HEK293 (cell line): ENCODE measurements at regions not wholly inside any gene's neighbourhood (a gene's known extent, or its start where the extent isn't known, plus 50 kb on each side); places are given as distances from the start of the nearest gene placed in this dataset.

ENCODE experiments used
- CTCF ChIA-PET: fragments of 350-600 bp; formaldehyde crosslinking; extraction: SDS; loops from one replicate; lab custom pipeline; 2021; ENCODE audit warnings: antibody characterized with exemption; lab: Yijun Ruan, JAX
- POLR2A ChIA-PET: fragments of 300-600 bp; formaldehyde crosslinking; extraction: SDS; loops from one replicate; lab custom pipeline; 2020; ENCODE audit warnings: antibody characterized with exemption, inconsistent platforms; lab: Yijun Ruan, JAX
- H3K27ac ChIP-seq: fragments of 200-500 bp; sonication (Bioruptor generic); 2 replicates; pipeline ENCODE4 v1.5.1; 2014; ENCODE audit warnings: low read depth, low read length, control low read depth, inconsistent platforms; ENCODE audit errors: extremely low read depth
- H3K36me3 ChIP-seq, 2 experiments: fragments of 200-500 bp in 1 of 2; sonication (Bioruptor generic) in 1 of 2; 1 replicate in 1 of 2; 2 replicates in 1 of 2; pipeline ENCODE4 v1.5.1; 2014 to 2017; ENCODE audit warnings: inconsistent platforms in 2 of 2, low read length in 2 of 2; ENCODE audit not compliant: control insufficient read depth in 2 of 2, insufficient read depth in 1 of 2
- H3K4me1 ChIP-seq: fragments of 200-500 bp; sonication (Bioruptor generic); 2 replicates; pipeline ENCODE4 v1.5.1; 2014; ENCODE audit warnings: mild to moderate bottlenecking, low read length, inconsistent platforms; ENCODE audit not compliant: control insufficient read depth, insufficient read depth
- H3K4me3 ChIP-seq: 2 replicates; pipeline ENCODE4 v1.5.1; 2011; ENCODE audit warnings: low read depth, mild to moderate bottlenecking, control low read depth, low read length, moderate library complexity
- H3K9me3 ChIP-seq: fragments of 200-500 bp; sonication (Bioruptor generic); 2 replicates; pipeline ENCODE4 v1.5.1; 2014; ENCODE audit warnings: low read depth, low read length, inconsistent platforms; ENCODE audit not compliant: control insufficient read depth, insufficient read depth
- ATF2 ChIP-seq: fragments of 450-650 bp; formaldehyde crosslinking; IDR thresholded peaks from 2 replicates; pipeline ENCODE4 v1.5.1; 2016; ENCODE audit warnings: missing biosample characterization, missing genetic modification characterization, low read depth
- GLIS2 ChIP-seq: fragments of 450-650 bp; formaldehyde crosslinking; IDR thresholded peaks from 2 replicates; pipeline ENCODE4 v1.5.1; 2016; ENCODE audit warnings: missing biosample characterization, missing genetic modification characterization
- KLF17 ChIP-seq: fragments of 450-650 bp; formaldehyde crosslinking; IDR thresholded peaks from 2 replicates; pipeline ENCODE4 v1.5.1; 2016; ENCODE audit warnings: missing biosample characterization, missing genetic modification characterization
- MEIS1 ChIP-seq: sonication (generic); formaldehyde crosslinking; IDR thresholded peaks from 2 replicates; pipeline ENCODE4 v1.8.1; 2022; ENCODE audit warnings: missing genetic modification reagents, mild to moderate bottlenecking, borderline replicate concordance
- PRDM4 ChIP-seq: fragments of 450-650 bp; formaldehyde crosslinking; IDR thresholded peaks from 2 replicates; pipeline ENCODE4 v1.5.1; 2017; ENCODE audit warnings: missing biosample characterization, missing genetic modification characterization
- ZBTB1 ChIP-seq: fragments of 450-650 bp; formaldehyde crosslinking; IDR thresholded peaks from 2 replicates; pipeline ENCODE4 v1.5.1; 2016; ENCODE audit warnings: missing biosample characterization, missing genetic modification characterization
- ZBTB17 ChIP-seq: fragments of 450-650 bp; formaldehyde crosslinking; IDR thresholded peaks from 2 replicates; pipeline ENCODE4 v1.5.1; 2016; ENCODE audit warnings: missing biosample characterization, missing genetic modification characterization
- ZBTB20 ChIP-seq: fragments of 450-650 bp; formaldehyde crosslinking; IDR thresholded peaks from 2 replicates; pipeline ENCODE4 v1.5.1; 2016; ENCODE audit warnings: missing biosample characterization, missing genetic modification characterization
- ZBTB26 ChIP-seq: fragments of 450-650 bp; formaldehyde crosslinking; optimal IDR thresholded peaks from 2 replicates; pipeline ENCODE3; 2016; ENCODE audit warnings: missing biosample characterization, mild to moderate bottlenecking, missing genetic modification characterization
- ZBTB7A ChIP-seq: fragments of 450-650 bp; formaldehyde crosslinking; IDR thresholded peaks from 2 replicates; pipeline ENCODE4 v1.5.1; 2016; ENCODE audit warnings: low read depth, missing biosample characterization, missing genetic modification characterization
- ZNF132 ChIP-seq: fragments of 450-650 bp; formaldehyde crosslinking; IDR thresholded peaks from 2 replicates; pipeline ENCODE4 v1.5.1; 2017; ENCODE audit warnings: missing biosample characterization, missing genetic modification characterization, borderline replicate concordance
- ZNF133 ChIP-seq: fragments of 450-650 bp; formaldehyde crosslinking; IDR thresholded peaks from 2 replicates; pipeline ENCODE4 v1.5.1; 2016; ENCODE audit warnings: missing biosample characterization, missing genetic modification characterization
- ZNF148 ChIP-seq: fragments of 450-650 bp; formaldehyde crosslinking; IDR thresholded peaks from 2 replicates; pipeline ENCODE4 v1.5.0; 2017; ENCODE audit warnings: missing biosample characterization, missing genetic modification characterization, borderline replicate concordance
- ZNF24 ChIP-seq: fragments of 450-650 bp; formaldehyde crosslinking; IDR thresholded peaks from 2 replicates; pipeline ENCODE4 v1.5.1; 2016; ENCODE audit warnings: missing biosample characterization, missing genetic modification characterization
- ZNF391 ChIP-seq: fragments of 450-650 bp; formaldehyde crosslinking; IDR thresholded peaks from 2 replicates; pipeline ENCODE4 v1.5.1; 2016; ENCODE audit warnings: low read depth, missing biosample characterization, missing genetic modification characterization, borderline replicate concordance
- ZNF580 ChIP-seq: fragments of 450-650 bp; formaldehyde crosslinking; IDR thresholded peaks from 2 replicates; pipeline ENCODE4 v1.5.1; 2016; ENCODE audit warnings: missing biosample characterization, missing genetic modification characterization
- ZNF596 ChIP-seq: fragments of 450-650 bp; IDR thresholded peaks from 2 replicates; pipeline ENCODE4 v1.5.0; 2018; ENCODE audit warnings: missing biosample characterization, mild to moderate bottlenecking, missing genetic modification characterization, moderate library complexity
- ZNF692 ChIP-seq: fragments of 450-650 bp; formaldehyde crosslinking; IDR thresholded peaks from 2 replicates; pipeline ENCODE4 v1.5.1; 2016; ENCODE audit warnings: missing biosample characterization, missing genetic modification characterization
- ZNF792 ChIP-seq: fragments of 450-650 bp; formaldehyde crosslinking; IDR thresholded peaks from 2 replicates; pipeline ENCODE4 v1.5.1; 2016; ENCODE audit warnings: missing biosample characterization, missing genetic modification characterization
- ZSCAN18 ChIP-seq: fragments of 450-650 bp; formaldehyde crosslinking; IDR thresholded peaks from 2 replicates; pipeline ENCODE4 v1.5.1; 2016; ENCODE audit warnings: missing biosample characterization, missing genetic modification characterization
- ZSCAN30 ChIP-seq: fragments of 450-650 bp; IDR thresholded peaks from 2 replicates; pipeline ENCODE4 v1.5.1; 2018; ENCODE audit warnings: missing biosample characterization, mild to moderate bottlenecking, missing genetic modification characterization, moderate library complexity

GRCh38 chr9:38257626-38258215, 134.8 kb upstream of the ALDH1B1 start:
- TF ChIP-seq PRDM4 (tag by site-specific recombination) = no peak
- no peak for TF ChIP-seq ATF2
- TF ChIP-seq ZNF580 (tag by site-specific recombination) = no peak
- no peak for TF ChIP-seq ZNF792 (tag by site-specific recombination)
- no peak for TF ChIP-seq ZNF692 (tag by site-specific recombination)
- no peak for TF ChIP-seq ZNF24 (tag by site-specific recombination)
- no peak for TF ChIP-seq ZNF133 (tag by site-specific recombination)
- no peak for TF ChIP-seq ZSCAN30 (tag by site-specific recombination)
- TF ChIP-seq ZBTB1 = no peak
- TF ChIP-seq ZNF391 (tag by site-specific recombination) = no peak
- TF ChIP-seq ZBTB20 (tag by site-specific recombination) = no peak
- no peak for TF ChIP-seq ZSCAN18 (tag by site-specific recombination)
- no peak for TF ChIP-seq MEIS1 (CRISPR knock-in tag)
- no peak for TF ChIP-seq ZBTB17 (tag by site-specific recombination)
- no peak for TF ChIP-seq GLIS2 (tag by site-specific recombination)
- H3K27ac ChIP-seq = no peak overlapping the region
- ChIA-PET POLR2A (no interaction called here), CTCF (interaction anchor here (0.7 to 3.7 kb wide), 4 partner anchors 11 to 344 kb away, joined by 3 to 15 read pairs (median 6); no protein-coding TSS in a partner anchor)
- H3K4me1 ChIP-seq = no peaks in the 10 kb centered on the region
- no peaks in the 10 kb centered on the region for H3K9me3 ChIP-seq
- no peaks in the 10 kb centered on the region for H3K36me3 ChIP-seq
- H3K4me3 ChIP-seq = no peak overlapping the region

GRCh38 chr9:38256461-38256860, 136.0 kb upstream of the ALDH1B1 start:
- ChIA-PET POLR2A (no interaction called here), CTCF (interaction anchor here (3.7 kb wide), 1 partner anchor 96 kb away, joined by 15 read pairs; no protein-coding TSS in a partner anchor)
- Histone ChIP-seq H3K4me3 (no peak overlapping the region), H3K9me3 (no peaks in the 10 kb centered on the region), H3K4me1 (no peaks in the 10 kb centered on the region), H3K27ac (no peak overlapping the region), H3K36me3 (no peaks in the 10 kb centered on the region)
- TF ChIP-seq ZNF596 (tag by site-specific recombination) = no peak
- no peak for TF ChIP-seq ZBTB7A (tag by site-specific recombination)
- TF ChIP-seq ZNF132 = no peak
- no peak for TF ChIP-seq ZNF148 (tag by site-specific recombination)
- no peak for TF ChIP-seq KLF17 (tag by site-specific recombination)
- TF ChIP-seq ZBTB26 (tag by site-specific recombination) = no peak
